GM12872 (cell line): ENCODE measurements at regions not wholly inside any gene's neighbourhood (a gene's known extent, or its start where the extent isn't known, plus 50 kb on each side); places are given as distances from the start of the nearest gene placed in this dataset.

ENCODE experiments used
- TF ChIP-seq, protein P1 (sequence below): IDR thresholded peaks from 3 replicates; pipeline ENCODE4 v1.5.1; 2011; ENCODE audit warnings: low read depth, mild to moderate bottlenecking, low read length, moderate library complexity; ENCODE audit not compliant: insufficient read depth

DNA sequence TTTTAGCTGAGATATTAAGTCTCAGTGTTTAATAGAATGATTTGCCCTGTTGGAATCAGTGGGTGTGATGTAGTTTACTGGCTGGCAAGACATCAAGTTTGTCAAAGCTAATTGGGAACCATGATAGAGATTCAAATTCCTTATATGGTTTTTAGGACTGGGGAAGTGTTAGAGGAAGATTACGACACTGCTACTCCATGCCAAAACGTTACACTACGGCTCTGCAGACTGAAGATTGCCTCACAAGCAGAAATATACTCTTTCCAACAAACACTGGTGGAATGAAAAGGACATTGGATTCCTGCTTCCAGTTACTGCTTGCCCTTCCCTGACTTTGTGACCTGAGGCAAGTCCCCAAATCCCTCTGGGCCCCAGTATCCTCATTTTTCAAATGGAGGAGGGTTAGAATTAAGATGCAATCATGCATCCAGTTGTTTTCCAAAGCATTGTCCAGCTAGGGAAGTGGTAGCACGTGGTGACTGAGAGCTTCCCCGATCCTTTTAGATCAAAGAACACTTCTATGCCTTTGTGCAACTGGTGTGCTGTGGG is 147.6 kb downstream of the CDC42EP3 start:
- TF ChIP-seq, protein P1, sequence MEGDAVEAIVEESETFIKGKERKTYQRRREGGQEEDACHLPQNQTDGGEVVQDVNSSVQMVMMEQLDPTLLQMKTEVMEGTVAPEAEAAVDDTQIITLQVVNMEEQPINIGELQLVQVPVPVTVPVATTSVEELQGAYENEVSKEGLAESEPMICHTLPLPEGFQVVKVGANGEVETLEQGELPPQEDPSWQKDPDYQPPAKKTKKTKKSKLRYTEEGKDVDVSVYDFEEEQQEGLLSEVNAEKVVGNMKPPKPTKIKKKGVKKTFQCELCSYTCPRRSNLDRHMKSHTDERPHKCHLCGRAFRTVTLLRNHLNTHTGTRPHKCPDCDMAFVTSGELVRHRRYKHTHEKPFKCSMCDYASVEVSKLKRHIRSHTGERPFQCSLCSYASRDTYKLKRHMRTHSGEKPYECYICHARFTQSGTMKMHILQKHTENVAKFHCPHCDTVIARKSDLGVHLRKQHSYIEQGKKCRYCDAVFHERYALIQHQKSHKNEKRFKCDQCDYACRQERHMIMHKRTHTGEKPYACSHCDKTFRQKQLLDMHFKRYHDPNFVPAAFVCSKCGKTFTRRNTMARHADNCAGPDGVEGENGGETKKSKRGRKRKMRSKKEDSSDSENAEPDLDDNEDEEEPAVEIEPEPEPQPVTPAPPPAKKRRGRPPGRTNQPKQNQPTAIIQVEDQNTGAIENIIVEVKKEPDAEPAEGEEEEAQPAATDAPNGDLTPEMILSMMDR, result no peak

DNA sequence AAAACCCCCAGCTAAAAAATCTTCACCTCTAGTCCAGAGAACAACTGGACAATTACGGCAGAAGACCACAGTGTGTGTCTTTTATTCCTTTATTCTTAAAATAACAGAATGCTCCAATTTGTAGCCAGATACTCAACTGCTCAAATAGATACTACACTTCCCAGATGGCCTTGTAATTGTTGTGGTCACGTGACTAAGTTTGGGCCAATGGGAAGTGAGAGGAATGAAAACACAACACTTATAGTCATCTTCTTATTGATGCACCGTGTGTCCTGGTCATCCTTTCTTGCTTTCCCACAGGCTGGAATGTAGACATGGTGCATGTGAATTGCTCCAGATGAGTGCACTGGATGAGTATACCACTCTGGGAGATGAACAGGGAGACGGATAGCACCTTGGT is 145.1 kb downstream of the CDC42EP3 start:
- TF ChIP-seq, protein P1, result no peak

GRCh38 chr2:37526856-37527255 is 144.6 kb downstream of the CDC42EP3 start:
- TF ChIP-seq, protein P1, result no peak

DNA sequence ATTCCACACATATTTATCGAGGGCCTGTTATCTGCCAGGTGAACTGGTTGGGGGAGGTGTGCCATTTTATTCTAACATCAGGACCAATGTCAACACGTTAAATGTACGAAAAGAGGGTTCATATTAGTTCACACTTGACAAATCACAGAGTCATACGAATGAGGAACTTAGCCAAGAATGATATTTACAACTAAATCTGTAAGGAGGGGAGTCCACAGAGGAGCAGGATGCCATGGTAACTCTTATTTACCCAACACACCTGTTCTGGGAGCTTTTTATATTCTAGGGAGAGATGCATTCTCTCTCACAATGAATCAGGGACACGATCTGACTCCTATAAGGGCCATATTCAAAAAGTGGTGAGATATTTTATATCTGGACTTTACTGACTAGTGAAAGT is 144.1 kb downstream of the CDC42EP3 start:
- TF ChIP-seq, protein P1, result no peak

GRCh38 chr2:37529830-37530415 is 141.5 kb downstream of the CDC42EP3 start:
- TF ChIP-seq, protein P1, result no peak

GRCh38 chr2:37532503-37532902 is 138.9 kb downstream of the CDC42EP3 start:
- TF ChIP-seq, protein P1, result no peak

GRCh38 chr2:37537316-37537715 is 134.1 kb downstream of the CDC42EP3 start:
- TF ChIP-seq, protein P1, result no peak
